B cell (primary cell): ENCODE measurements at regions not wholly inside any gene's neighbourhood (a gene's known extent, or its start where the extent isn't known, plus 50 kb on each side); places are given as distances from the start of the nearest gene placed in this dataset.

Experiments used
- ATAC-seq: fragments of 200-7000 bp; cut with Tn5 transposase; one replicate; pipeline ENCODE4 v1.10.0; 2021; ENCODE audit warnings: low read depth, mild to moderate bottlenecking, moderate number of reproducible peaks, moderate library complexity
- CTCF ChIA-PET: fragments of 350-600 bp; sonication (Branson Sonifier 250); formaldehyde crosslinking; loops from one replicate; lab custom pipeline; 2021; ENCODE audit warnings: antibody characterized with exemption, inconsistent platforms; lab: Charles Lee
- POLR2A ChIA-PET: fragments of 350-600 bp; sonication (Branson Sonifier 250); formaldehyde crosslinking; loops from one replicate; lab custom pipeline; 2021; ENCODE audit warnings: antibody characterized with exemption; lab: Charles Lee
- DNase-seq: peaks from one replicate; pipeline ENCODE4 v3.0.0; 2013
- H2AFZ ChIP-seq: 2 replicates; pipeline ENCODE4 v1.6.1; 2012; ENCODE audit warnings: mild to moderate bottlenecking, low read depth, low read length; ENCODE audit not compliant: insufficient read depth, poor library complexity, severe bottlenecking
- H3K27ac ChIP-seq, 2 donors: 1 replicate in 1 of 2; 2 replicates in 1 of 2; pipeline ENCODE4 v1.5.1; 2012 to 2013; ENCODE audit warnings: low read length in 2 of 2, mild to moderate bottlenecking in 2 of 2, moderate library complexity in 1 of 2
- H3K27me3 ChIP-seq, 4 experiments: fragments of 200-600 bp in 1 of 4; sonication (generic) in 1 of 4; replicated peaks in 1 of 4; 1 replicate in 2 of 4; 2 replicates in 2 of 4; pipeline versions ENCODE4 v1.6.1 to v1.7.0; 2013 to 2016; ENCODE audit warnings: low read length in 3 of 4, mild to moderate bottlenecking in 2 of 4, mixed read lengths in 1 of 4, moderate library complexity in 1 of 4; ENCODE audit not compliant: insufficient read depth in 4 of 4, control insufficient read depth in 3 of 4; ENCODE audit errors: control extremely low read depth in 1 of 4
- H3K36me3 ChIP-seq, 2 experiments: replicated peaks in 1 of 2; 1 replicate in 1 of 2; 2 replicates in 1 of 2; pipeline versions ENCODE4 v1.6.1 to v1.7.1; 2013; ENCODE audit warnings: low read length in 1 of 2; ENCODE audit not compliant: insufficient read depth in 2 of 2, control insufficient read depth in 1 of 2; ENCODE audit errors: control extremely low read depth in 1 of 2, extremely low read depth in 1 of 2
- H3K4me1 ChIP-seq, 2 donors: fragments of 200-600 bp in 1 of 2; sonication (generic) in 1 of 2; 1 replicate in 1 of 2; 2 replicates in 1 of 2; pipeline versions ENCODE4 v1.5.1 to v1.6.1; 2013 to 2017; ENCODE audit warnings: low read length in 2 of 2; ENCODE audit not compliant: control insufficient read depth in 2 of 2, insufficient read depth in 2 of 2
- H3K4me2 ChIP-seq: replicated peaks from 2 replicates; pipeline ENCODE3; 2012; ENCODE audit warnings: mild to moderate bottlenecking, low read depth, low read length; ENCODE audit not compliant: poor library complexity, severe bottlenecking
- H3K4me3 ChIP-seq, 5 experiments: fragments of 200-600 bp in 1 of 5; sonication (generic) in 1 of 5; 1 replicate in 3 of 5; 2 replicates in 2 of 5; pipeline versions ENCODE4 v1.5.1 to v1.7.0; 2011 to 2016; ENCODE audit warnings: low read length in 4 of 5, mild to moderate bottlenecking in 4 of 5, low read depth in 2 of 5, control low read depth in 1 of 5, moderate library complexity in 1 of 5; ENCODE audit not compliant: insufficient read depth in 1 of 5; ENCODE audit errors: control extremely low read depth in 1 of 5, extremely low read depth in 1 of 5
- H3K79me2 ChIP-seq: fragments of 200-600 bp; sonication (generic); one replicate; pipeline ENCODE4 v1.6.0; 2016; ENCODE audit warnings: low read length; ENCODE audit not compliant: control insufficient read depth, insufficient read depth
- H3K9ac ChIP-seq: fragments of 200-600 bp; sonication (generic); 2 replicates; pipeline ENCODE4 v1.6.1; 2017; ENCODE audit warnings: mild to moderate bottlenecking, low read length, moderate library complexity
- H3K9me3 ChIP-seq, 3 donors: one replicate each; pipeline versions ENCODE4 v1.6.1 to v1.7.1; 2013; ENCODE audit warnings: low read length in 2 of 3; ENCODE audit not compliant: control insufficient read depth in 2 of 3, insufficient read depth in 1 of 3; ENCODE audit errors: control extremely low read depth in 1 of 3
- H4K20me1 ChIP-seq: 2 replicates; pipeline ENCODE4 v1.6.0; 2012; ENCODE audit warnings: mild to moderate bottlenecking, low read length; ENCODE audit not compliant: insufficient read depth, control insufficient read depth, poor library complexity, severe bottlenecking
- H3K27ac Mint-ChIP-seq: one replicate; pipeline ENCODE4 v1.8.0; 2021; ENCODE audit warnings: mixed read lengths
- H3K27me3 Mint-ChIP-seq: one replicate; pipeline ENCODE4 v1.8.0; 2021; ENCODE audit warnings: mixed read lengths
- H3K4me1 Mint-ChIP-seq: one replicate; pipeline ENCODE4 v1.8.0; 2021; ENCODE audit warnings: mixed read lengths
- H3K4me3 Mint-ChIP-seq: one replicate; pipeline ENCODE4 v1.8.0; 2021; ENCODE audit warnings: mixed read lengths
- H3K9me3 Mint-ChIP-seq: one replicate; pipeline ENCODE4 v1.8.0; 2022; ENCODE audit warnings: mixed read lengths; ENCODE audit not compliant: insufficient read depth
- EZH2 ChIP-seq: IDR thresholded peaks from 2 replicates; pipeline ENCODE4 v1.6.1; 2012; ENCODE audit warnings: borderline replicate concordance, low read depth, mild to moderate bottlenecking, moderate library complexity, low read length; ENCODE audit not compliant: insufficient read depth, poor library complexity, severe bottlenecking
- WGBS: methylation state at CpG from one replicate; pipeline ENCODE4 v1.1.5; 2013; ENCODE audit warnings: missing lambda C conversion rate; ENCODE audit not compliant: insufficient coverage; 5-methylcytosine and 5-hydroxymethylcytosine counted together
- intact Hi-C: fragments of 100-400 bp; cut with micrococcal nuclease; formaldehyde crosslinking; loops from one replicate; pipeline ENCODE4 v1.10.0; 2022
- TF ChIP-seq, protein P1 (sequence below): fragments of 200-600 bp; IDR thresholded peaks from one replicate; pipeline ENCODE4 v1.8.0; 2022; ENCODE audit warnings: antibody characterized with exemption, mild to moderate bottlenecking

DNA sequence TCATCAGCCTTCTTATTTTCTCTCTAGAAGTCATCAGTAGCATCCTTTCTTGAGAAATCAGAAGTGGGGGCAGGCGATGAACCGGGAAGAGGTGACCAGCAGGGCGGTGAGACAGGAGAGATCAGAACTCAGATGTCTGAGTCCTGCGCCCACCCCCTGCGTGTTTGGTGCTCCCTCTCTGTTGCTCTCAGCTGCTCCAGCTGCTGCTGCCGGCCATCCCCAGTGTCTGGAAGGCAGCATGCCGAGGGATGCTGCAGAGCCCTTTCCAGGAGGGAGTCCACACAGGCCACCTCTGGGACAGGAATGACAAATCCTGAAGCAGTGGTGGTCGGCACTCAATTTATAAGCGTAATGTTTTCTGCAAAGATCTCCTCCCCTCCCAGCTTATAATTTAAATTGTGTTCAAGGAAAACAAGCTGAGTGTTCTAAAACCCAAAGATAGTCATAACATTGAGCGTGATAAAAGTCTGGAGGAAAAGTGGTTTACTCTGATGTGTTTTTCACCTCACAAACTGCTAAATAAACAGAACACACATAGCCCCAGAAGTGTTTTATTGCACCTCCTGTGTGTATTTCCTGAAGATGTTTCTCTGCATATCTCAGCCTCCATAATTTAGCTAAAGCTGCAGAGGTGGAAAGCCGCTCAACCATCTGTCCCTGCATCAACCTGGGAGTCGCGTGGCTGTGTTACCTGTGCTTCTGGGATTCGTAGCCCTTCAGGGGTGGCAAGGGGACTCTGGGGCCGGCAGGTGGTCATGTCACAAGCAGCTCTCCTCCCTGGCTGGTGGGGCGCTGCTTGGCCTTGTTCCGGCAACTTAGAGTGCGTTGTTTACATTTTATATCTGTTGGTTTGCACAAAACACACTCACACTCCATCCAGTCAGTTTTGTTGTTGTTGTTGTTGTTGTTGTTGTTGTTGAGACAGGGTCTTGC is 191.2 kb downstream of the USP12 start:
- WGBS: 93% methylated on average over 11 of the region's 18 CpGs
- no peak overlapping the region for H3K27ac Mint-ChIP-seq
- H3K4me3 ChIP-seq: no peak overlapping the region

More for the DNA sequence above, 191.2 kb downstream of the USP12 start:
- no peak for ATAC-seq
- intact Hi-C loops: loop anchor here (10.0 kb wide), 1 partner anchor 644 kb away; the partner anchor contains the start of genes LNX2 and POLR1D
- CTCF ChIA-PET: interaction anchor here (0.7 to 11.9 kb wide), 3 partner anchors 14 to 972 kb away, joined by 3 to 323 read pairs (median 3); no protein-coding TSS in a partner anchor
- Mint-ChIP-seq H3K27me3 (peaks cover 7% of the 10 kb centered on the region), H3K4me3 (no peak overlapping the region), H3K9me3 (no peaks in the 10 kb centered on the region), H3K4me1 (peaks cover 3% of the 10 kb centered on the region)
- no peak overlapping the region for H3K27ac ChIP-seq
- H3K9me3 ChIP-seq: no peaks in the 10 kb centered on the region
- peaks cover 0 to 10% (median 0%) of the 10 kb centered on the region in 4 experiments for H3K27me3 ChIP-seq
- no peak overlapping the region for H3K9ac ChIP-seq
- H3K79me2 ChIP-seq: no peaks in the 10 kb centered on the region
- POLR2A ChIA-PET: no interaction called here
- DNase-seq: no peak
- no peak overlapping the region for H2AFZ ChIP-seq
- no peaks in the 10 kb centered on the region for H4K20me1 ChIP-seq
- peaks cover 0 to 3% of the 10 kb centered on the region in 2 donors for H3K4me1 ChIP-seq
- no peak overlapping the region for H3K4me2 ChIP-seq
- TF ChIP-seq EZH2: no peak
- TF ChIP-seq, protein P1, sequence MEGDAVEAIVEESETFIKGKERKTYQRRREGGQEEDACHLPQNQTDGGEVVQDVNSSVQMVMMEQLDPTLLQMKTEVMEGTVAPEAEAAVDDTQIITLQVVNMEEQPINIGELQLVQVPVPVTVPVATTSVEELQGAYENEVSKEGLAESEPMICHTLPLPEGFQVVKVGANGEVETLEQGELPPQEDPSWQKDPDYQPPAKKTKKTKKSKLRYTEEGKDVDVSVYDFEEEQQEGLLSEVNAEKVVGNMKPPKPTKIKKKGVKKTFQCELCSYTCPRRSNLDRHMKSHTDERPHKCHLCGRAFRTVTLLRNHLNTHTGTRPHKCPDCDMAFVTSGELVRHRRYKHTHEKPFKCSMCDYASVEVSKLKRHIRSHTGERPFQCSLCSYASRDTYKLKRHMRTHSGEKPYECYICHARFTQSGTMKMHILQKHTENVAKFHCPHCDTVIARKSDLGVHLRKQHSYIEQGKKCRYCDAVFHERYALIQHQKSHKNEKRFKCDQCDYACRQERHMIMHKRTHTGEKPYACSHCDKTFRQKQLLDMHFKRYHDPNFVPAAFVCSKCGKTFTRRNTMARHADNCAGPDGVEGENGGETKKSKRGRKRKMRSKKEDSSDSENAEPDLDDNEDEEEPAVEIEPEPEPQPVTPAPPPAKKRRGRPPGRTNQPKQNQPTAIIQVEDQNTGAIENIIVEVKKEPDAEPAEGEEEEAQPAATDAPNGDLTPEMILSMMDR: no peak
- H3K36me3 ChIP-seq: no peaks in the 10 kb centered on the region
